Liver (tissue), 8 donors: ENCODE measurements at regions not wholly inside any gene's neighbourhood (a gene's known extent, or its start where the extent isn't known, plus 50 kb on each side); places are given as distances from the start of the nearest gene placed in this dataset.

Source experiments
- DNase-seq: peaks from one replicate; pipeline ENCODE4 v3.0.0-alpha.2; 2017; ENCODE audit warnings: low spot score
- H3K27ac ChIP-seq, 2 donors: one replicate each; pipeline ENCODE4 v1.7.0; 2013; ENCODE audit warnings: inconsistent platforms in 2 of 2, low read length in 2 of 2, control low read depth in 1 of 2, low read depth in 1 of 2, mild to moderate bottlenecking in 1 of 2
- H3K27me3 ChIP-seq, 4 donors: one replicate each; pipeline versions ENCODE4 v1.6.1 to v1.7.0; 2013; ENCODE audit warnings: low read length in 3 of 4, inconsistent platforms in 1 of 4, mild to moderate bottlenecking in 1 of 4, moderate library complexity in 1 of 4; ENCODE audit not compliant: control insufficient read depth in 4 of 4, insufficient read depth in 4 of 4
- H3K36me3 ChIP-seq, 4 donors: one replicate each; pipeline versions ENCODE4 v1.6.1 to v1.7.0; 2013; ENCODE audit warnings: low read length in 3 of 4, mild to moderate bottlenecking in 3 of 4, low read depth in 1 of 4, moderate library complexity in 1 of 4; ENCODE audit not compliant: control insufficient read depth in 4 of 4, insufficient read depth in 3 of 4
- H3K4me1 ChIP-seq, 4 donors: one replicate each; pipeline versions ENCODE4 v1.6.1 to v1.7.0; 2013; ENCODE audit warnings: low read length in 3 of 4, mild to moderate bottlenecking in 3 of 4, moderate library complexity in 1 of 4; ENCODE audit not compliant: control insufficient read depth in 4 of 4, insufficient read depth in 4 of 4
- H3K4me3 ChIP-seq, 3 donors: one replicate each; pipeline versions ENCODE4 v1.6.1 to v1.7.0; 2013; ENCODE audit warnings: low read length in 3 of 3, control low read depth in 1 of 3, low read depth in 1 of 3, mild to moderate bottlenecking in 1 of 3
- H3K9ac ChIP-seq, 2 donors: one replicate each; pipeline ENCODE4 v1.7.0; 2013; ENCODE audit warnings: low read length in 2 of 2, mild to moderate bottlenecking in 2 of 2, moderate library complexity in 2 of 2, control low read depth in 1 of 2, low read depth in 1 of 2
- H3K9me3 ChIP-seq, 4 donors: one replicate each; pipeline versions ENCODE4 v1.6.1 to v1.7.0; 2013; ENCODE audit warnings: low read length in 3 of 4; ENCODE audit not compliant: control insufficient read depth in 4 of 4
- EGR1 ChIP-seq, 2 donors: IDR thresholded peaks; 2 replicates each; pipeline ENCODE4 v1.6.1; 2016 to 2018; ENCODE audit warnings: antibody characterized with exemption in 2 of 2, low read depth in 2 of 2
- FOXA1 ChIP-seq: IDR thresholded peaks from 2 replicates; pipeline ENCODE4 v1.6.1; 2016; ENCODE audit warnings: antibody characterized with exemption
- FOXA2 ChIP-seq: IDR thresholded peaks from 2 replicates; pipeline ENCODE4 v1.6.1; 2016; ENCODE audit warnings: antibody characterized with exemption
- GABPA ChIP-seq, 2 donors: IDR thresholded peaks in 1 of 2; conservative IDR thresholded peaks in 1 of 2; 2 replicates each; pipeline ENCODE4 v1.6.1; 2016; ENCODE audit warnings: antibody characterized with exemption in 2 of 2, mild to moderate bottlenecking in 1 of 2, moderate library complexity in 1 of 2
- HNF4A ChIP-seq, 2 donors: conservative IDR thresholded peaks; 2 replicates each; pipeline ENCODE4 v1.6.1; 2016; ENCODE audit warnings: antibody characterized with exemption in 2 of 2, mild to moderate bottlenecking in 2 of 2
- HNF4G ChIP-seq: IDR thresholded peaks from 2 replicates; pipeline ENCODE4 v1.6.1; 2016; ENCODE audit warnings: antibody characterized with exemption
- JUND ChIP-seq, 2 donors: IDR thresholded peaks; 2 replicates each; pipeline ENCODE4 v1.6.1; 2016; ENCODE audit warnings: antibody characterized with exemption in 2 of 2
- NR2F2 ChIP-seq: IDR thresholded peaks from 2 replicates; pipeline ENCODE4 v1.6.1; 2016; ENCODE audit warnings: antibody characterized with exemption
- RAD21 ChIP-seq, 2 donors: IDR thresholded peaks; 2 replicates each; pipeline ENCODE4 v1.6.1; 2016; ENCODE audit warnings: antibody characterized with exemption in 2 of 2, mild to moderate bottlenecking in 2 of 2
- RXRA ChIP-seq, 2 donors: IDR thresholded peaks; 2 replicates each; pipeline ENCODE4 v1.6.1; 2017 to 2018; ENCODE audit warnings: antibody characterized with exemption in 2 of 2, mild to moderate bottlenecking in 1 of 2
- SP1 ChIP-seq: IDR thresholded peaks from 2 replicates; pipeline ENCODE4 v1.6.1; 2018; ENCODE audit warnings: antibody characterized with exemption, mild to moderate bottlenecking
- YY1 ChIP-seq: IDR thresholded peaks from 2 replicates; pipeline ENCODE4 v1.6.1; 2016; ENCODE audit warnings: antibody characterized with exemption, mild to moderate bottlenecking
- WGBS: extraction: QIAGEN DNeasy Blood & Tissue Kit; methylation state at CpG from one replicate; pipeline ENCODE4 v1.1.7; 2013; 5-methylcytosine and 5-hydroxymethylcytosine counted together
- TF ChIP-seq, protein P1 (sequence below): IDR thresholded peaks from 2 replicates; pipeline ENCODE4 v1.6.1; 2016; ENCODE audit warnings: antibody characterized with exemption, mild to moderate bottlenecking
- TF ChIP-seq, protein P2 (sequence below): IDR thresholded peaks from 2 replicates; pipeline ENCODE4 v1.6.1; 2016; ENCODE audit warnings: antibody characterized with exemption
- TF ChIP-seq, protein P3 (sequence below): fragments of 150-350 bp; IDR thresholded peaks from 2 replicates; pipeline ENCODE4 v1.5.1; 2017; ENCODE audit warnings: improper control_type of control experiment, low read depth, low read length; ENCODE audit not compliant: missing input control
- TF ChIP-seq, protein P4 (sequence below): IDR thresholded peaks from 2 replicates; pipeline ENCODE4 v1.6.1; 2016; ENCODE audit warnings: antibody characterized with exemption
- TF ChIP-seq, protein P5 (sequence below): IDR thresholded peaks from 2 replicates; pipeline ENCODE4 v1.6.1; 2016; ENCODE audit warnings: antibody characterized with exemption
- donor health status: healthy.
- donor health status: healthy.
- donor health status: healthy.
- donor health status: healthy.
- donor health status: healthy.

DNA sequence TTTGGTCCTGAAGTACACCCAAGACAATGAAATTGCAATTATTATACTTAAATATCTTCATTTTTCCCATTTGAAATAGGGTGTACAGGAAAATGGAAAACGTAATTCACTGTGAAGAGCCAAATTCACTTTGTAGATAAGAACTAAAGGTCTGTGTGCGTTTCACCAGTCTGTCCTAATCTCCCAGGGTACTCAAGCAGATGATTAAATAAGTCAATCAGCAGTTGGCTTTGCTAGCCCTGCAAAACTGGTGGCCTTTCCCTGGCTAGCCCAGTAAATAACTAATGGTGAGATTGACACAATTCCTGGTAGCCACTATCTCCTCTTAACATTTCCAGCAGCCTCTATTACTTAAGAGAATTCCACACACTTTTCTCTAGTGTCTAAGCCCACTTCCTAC lies 389.3 kb downstream of the TBL1XR1 start (continued):
- TF ChIP-seq, protein P1, sequence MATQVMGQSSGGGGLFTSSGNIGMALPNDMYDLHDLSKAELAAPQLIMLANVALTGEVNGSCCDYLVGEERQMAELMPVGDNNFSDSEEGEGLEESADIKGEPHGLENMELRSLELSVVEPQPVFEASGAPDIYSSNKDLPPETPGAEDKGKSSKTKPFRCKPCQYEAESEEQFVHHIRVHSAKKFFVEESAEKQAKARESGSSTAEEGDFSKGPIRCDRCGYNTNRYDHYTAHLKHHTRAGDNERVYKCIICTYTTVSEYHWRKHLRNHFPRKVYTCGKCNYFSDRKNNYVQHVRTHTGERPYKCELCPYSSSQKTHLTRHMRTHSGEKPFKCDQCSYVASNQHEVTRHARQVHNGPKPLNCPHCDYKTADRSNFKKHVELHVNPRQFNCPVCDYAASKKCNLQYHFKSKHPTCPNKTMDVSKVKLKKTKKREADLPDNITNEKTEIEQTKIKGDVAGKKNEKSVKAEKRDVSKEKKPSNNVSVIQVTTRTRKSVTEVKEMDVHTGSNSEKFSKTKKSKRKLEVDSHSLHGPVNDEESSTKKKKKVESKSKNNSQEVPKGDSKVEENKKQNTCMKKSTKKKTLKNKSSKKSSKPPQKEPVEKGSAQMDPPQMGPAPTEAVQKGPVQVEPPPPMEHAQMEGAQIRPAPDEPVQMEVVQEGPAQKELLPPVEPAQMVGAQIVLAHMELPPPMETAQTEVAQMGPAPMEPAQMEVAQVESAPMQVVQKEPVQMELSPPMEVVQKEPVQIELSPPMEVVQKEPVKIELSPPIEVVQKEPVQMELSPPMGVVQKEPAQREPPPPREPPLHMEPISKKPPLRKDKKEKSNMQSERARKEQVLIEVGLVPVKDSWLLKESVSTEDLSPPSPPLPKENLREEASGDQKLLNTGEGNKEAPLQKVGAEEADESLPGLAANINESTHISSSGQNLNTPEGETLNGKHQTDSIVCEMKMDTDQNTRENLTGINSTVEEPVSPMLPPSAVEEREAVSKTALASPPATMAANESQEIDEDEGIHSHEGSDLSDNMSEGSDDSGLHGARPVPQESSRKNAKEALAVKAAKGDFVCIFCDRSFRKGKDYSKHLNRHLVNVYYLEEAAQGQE: no peak

DNA sequence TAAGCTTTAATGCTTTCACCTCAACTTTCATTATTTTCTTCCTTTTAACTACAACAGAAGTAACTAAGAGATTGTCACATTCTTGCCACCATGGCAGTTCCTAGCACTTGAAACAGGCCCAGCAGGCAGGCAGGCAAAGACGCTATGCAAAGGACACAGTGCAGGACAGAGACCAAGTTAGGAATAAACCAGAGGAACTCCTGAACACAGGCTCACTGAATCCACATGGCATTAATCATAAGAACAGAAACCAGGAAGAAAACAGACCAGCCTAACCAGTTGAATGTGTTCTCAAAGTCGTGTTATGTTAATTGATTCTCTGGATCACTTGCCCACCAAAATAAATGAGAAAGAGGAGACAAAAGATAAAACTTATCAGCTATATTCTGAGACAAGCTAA lies 397.6 kb downstream of the TBL1XR1 start:
- TF ChIP-seq NR2F2 (no peak), RAD21 (IDR thresholded peaks at IDR 0.05) (no peak), EGR1 (IDR thresholded peaks at IDR 0.05; ENCODE audit: low read depth in 2 of 2) (no peak), YY1 (no peak), SP1 (no peak), JUND (IDR thresholded peaks at IDR 0.05) (no peak), HNF4G (no peak), HNF4A (conservative IDR thresholded peaks at IDR 0.05) (no peak), GABPA (IDR thresholded peaks at IDR 0.05 in 1 of 2, conservative IDR thresholded peaks at IDR 0.05 in 1 of 2) (no peak), FOXA2 (no peak), RXRA (IDR thresholded peaks at IDR 0.05) (no peak), FOXA1 (no peak)
- TF ChIP-seq, protein P2, sequence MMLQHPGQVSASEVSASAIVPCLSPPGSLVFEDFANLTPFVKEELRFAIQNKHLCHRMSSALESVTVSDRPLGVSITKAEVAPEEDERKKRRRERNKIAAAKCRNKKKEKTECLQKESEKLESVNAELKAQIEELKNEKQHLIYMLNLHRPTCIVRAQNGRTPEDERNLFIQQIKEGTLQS: no peak
- TF ChIP-seq, protein P1: no peak
- TF ChIP-seq, protein P3, sequence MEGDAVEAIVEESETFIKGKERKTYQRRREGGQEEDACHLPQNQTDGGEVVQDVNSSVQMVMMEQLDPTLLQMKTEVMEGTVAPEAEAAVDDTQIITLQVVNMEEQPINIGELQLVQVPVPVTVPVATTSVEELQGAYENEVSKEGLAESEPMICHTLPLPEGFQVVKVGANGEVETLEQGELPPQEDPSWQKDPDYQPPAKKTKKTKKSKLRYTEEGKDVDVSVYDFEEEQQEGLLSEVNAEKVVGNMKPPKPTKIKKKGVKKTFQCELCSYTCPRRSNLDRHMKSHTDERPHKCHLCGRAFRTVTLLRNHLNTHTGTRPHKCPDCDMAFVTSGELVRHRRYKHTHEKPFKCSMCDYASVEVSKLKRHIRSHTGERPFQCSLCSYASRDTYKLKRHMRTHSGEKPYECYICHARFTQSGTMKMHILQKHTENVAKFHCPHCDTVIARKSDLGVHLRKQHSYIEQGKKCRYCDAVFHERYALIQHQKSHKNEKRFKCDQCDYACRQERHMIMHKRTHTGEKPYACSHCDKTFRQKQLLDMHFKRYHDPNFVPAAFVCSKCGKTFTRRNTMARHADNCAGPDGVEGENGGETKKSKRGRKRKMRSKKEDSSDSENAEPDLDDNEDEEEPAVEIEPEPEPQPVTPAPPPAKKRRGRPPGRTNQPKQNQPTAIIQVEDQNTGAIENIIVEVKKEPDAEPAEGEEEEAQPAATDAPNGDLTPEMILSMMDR: no peak
- TF ChIP-seq, protein P4, sequence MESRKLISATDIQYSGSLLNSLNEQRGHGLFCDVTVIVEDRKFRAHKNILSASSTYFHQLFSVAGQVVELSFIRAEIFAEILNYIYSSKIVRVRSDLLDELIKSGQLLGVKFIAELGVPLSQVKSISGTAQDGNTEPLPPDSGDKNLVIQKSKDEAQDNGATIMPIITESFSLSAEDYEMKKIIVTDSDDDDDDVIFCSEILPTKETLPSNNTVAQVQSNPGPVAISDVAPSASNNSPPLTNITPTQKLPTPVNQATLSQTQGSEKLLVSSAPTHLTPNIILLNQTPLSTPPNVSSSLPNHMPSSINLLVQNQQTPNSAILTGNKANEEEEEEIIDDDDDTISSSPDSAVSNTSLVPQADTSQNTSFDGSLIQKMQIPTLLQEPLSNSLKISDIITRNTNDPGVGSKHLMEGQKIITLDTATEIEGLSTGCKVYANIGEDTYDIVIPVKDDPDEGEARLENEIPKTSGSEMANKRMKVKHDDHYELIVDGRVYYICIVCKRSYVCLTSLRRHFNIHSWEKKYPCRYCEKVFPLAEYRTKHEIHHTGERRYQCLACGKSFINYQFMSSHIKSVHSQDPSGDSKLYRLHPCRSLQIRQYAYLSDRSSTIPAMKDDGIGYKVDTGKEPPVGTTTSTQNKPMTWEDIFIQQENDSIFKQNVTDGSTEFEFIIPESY: no peak
- TF ChIP-seq, protein P5, sequence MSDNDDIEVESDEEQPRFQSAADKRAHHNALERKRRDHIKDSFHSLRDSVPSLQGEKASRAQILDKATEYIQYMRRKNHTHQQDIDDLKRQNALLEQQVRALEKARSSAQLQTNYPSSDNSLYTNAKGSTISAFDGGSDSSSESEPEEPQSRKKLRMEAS: no peak
- Histone ChIP-seq H3K36me3 (no peaks in the 10 kb centered on the region), H3K9me3 (no peaks in the 10 kb centered on the region), H3K27ac (no peak overlapping the region), H3K4me1 (no peaks in the 10 kb centered on the region), H3K4me3 (no peak overlapping the region), H3K27me3 (no peaks in the 10 kb centered on the region), H3K9ac (no peak overlapping the region)
- no peak for DNase-seq
- WGBS: 59% methylated on average over 2 of the region's 2 CpGs
